Inflammatory macrophage treated with lipopolysaccharide for 4 hours (primary cell): ENCODE measurements at regions not wholly inside any gene's neighbourhood (a gene's known extent, or its start where the extent isn't known, plus 50 kb on each side); places are given as distances from the start of the nearest gene placed in this dataset.
"Not testable (repeated sequence)": the region's sequence is repeated elsewhere in the genome, so short reads cannot be mapped to it uniquely, and the experiment has no call there.

ENCODE experiments used
- DNase-seq: peaks from one replicate; pipeline ENCODE4 v3.0.0-alpha.2; 2020

GRCh38 chr18:60200558-60200957 lies 172.0 kb downstream of the MC4R start:
- no peak for DNase-seq

DNA sequence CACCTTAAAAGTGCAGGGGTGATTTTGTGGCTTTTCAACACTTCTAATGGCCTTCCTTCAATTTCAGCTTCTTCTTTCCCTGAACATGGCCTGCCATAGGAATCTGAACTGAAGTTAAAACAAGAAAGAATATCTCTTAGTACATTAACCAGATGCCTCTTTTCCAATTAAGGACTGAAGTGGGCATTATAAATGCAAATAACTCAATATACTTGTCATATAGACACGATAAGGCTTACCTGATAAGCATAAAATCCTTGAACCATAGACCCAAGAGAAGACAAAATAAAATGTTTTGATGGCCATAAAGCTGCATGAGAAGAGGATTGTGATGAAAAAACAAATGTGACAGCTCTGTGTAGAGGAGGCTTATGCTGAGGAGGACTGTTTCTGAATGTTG lies 173.1 kb downstream of the MC4R start:
- no peak for DNase-seq

DNA sequence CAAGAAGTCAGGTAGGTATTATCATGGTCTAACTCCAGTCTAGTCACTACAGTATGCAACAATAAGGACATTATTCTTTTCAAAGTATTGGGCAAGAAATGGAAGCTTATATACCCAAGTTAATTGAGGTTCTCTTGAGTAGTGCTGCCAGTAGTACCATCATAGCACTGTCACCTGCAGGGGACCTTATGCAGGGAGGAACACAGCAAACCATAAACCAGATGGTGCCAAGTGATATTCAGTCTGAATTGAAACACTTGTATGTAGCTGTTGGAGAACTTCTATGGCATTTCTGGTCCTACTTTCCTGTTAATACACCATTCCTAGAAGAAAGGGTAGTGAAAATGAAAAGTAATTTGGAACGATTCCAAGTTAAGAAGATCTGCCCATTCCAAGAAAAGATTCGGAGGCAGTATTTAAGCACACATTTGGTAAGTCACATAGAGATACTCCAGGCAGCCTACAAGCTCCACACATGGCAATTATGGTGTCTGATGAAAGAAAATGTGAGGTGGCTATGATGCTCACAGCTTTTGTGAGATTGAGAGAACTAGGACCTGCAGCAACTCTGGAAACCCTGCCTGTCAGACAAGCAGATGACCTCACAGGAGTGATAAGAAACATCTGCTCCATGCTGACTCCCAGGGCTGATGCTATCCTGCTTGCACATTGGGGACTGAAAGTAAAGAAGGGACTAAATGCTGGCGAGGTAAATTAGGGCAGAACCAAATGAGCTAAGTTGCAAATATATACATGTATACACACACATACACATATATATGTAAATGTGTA lies 174.7 kb downstream of the MC4R start:
- DNase-seq, result no peak

DNA sequence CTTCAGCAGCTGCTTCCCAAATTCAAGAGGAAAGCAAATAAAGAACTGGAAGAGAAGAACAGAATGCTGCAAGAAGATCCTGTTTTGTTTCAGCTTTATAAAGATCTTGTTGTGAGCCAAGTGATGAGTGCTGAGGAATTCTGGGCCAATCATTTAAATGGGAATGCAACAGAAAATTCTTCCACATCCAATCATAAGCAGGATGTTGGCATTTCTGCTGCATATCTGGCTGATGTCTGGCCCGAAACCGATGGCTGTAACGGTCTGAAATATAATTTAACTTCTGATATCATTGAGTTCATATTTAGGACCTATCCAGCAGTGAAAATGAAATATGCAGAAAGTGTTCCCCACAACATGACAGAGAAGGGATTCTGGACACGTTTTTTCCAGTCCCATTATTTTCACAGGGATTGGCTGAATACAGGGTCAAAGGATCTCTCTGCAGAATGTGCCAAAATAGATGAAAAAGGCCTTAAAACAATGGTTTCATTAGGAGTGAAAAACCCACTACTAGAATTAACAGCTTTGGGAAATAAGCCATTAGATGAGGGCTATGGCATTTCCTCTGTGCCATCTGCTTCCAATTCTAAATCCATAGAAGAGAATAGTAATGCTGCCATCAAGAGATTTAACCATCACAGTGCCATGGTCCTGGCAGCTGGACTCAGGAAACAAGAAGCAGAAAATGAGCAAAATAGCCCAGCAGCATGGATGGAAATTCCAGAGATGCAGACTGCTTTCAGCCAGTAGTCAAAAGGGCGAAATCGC lies 175.6 kb downstream of the MC4R start:
- DNase-seq, result no peak

DNA sequence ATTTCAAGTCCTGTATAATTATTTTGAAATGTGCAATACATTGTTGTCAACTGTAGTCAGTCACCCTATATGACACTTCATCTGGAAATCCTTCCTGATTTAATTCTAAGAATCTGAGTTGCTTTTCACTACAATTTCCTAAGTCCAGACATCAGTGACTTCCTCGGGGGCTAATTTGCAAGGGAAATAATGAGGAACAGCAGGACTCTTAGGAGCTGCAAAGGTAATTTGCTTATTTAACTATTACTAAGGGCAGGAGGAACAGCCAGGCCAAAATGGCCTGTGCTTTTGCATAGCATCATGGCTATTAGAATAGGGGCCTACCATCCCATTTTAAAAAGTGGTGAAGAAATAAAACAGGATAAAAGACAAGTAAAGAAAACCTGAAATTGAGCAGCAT lies 178.8 kb downstream of the MC4R start:
- no peak for DNase-seq

- no peak for DNase-seq
Observed at GRCh38 chr18:60191926-60192325, 180.6 kb downstream of the MC4R start.

GRCh38 chr18:60189856-60190255 lies 182.7 kb downstream of the MC4R start:
- DNase-seq, result no peak

GRCh38 chr18:60188958-60189357 lies 183.6 kb downstream of the MC4R start:
- no peak for DNase-seq

GRCh38 chr18:60182223-60182622 lies 190.4 kb downstream of the MC4R start:
- DNase-seq, result no peak

- no peak for DNase-seq
Observed at GRCh38 chr18:60180671-60181070, 191.9 kb downstream of the MC4R start.

- not testable (repeated sequence) for DNase-seq
Observed at GRCh38 chr18:60178224-60178623, 194.4 kb downstream of the MC4R start.

- DNase-seq, result no peak
Observed at GRCh38 chr18:60176259-60176658, 196.3 kb downstream of the MC4R start.

GRCh38 chr18:60174832-60175231 lies 197.7 kb downstream of the MC4R start:
- DNase-seq, result no peak

GRCh38 chr18:60172030-60172429 lies 200.5 kb downstream of the MC4R start:
- no peak for DNase-seq

- no peak for DNase-seq
Observed at GRCh38 chr18:60163622-60164021, 209.0 kb downstream of the MC4R start.

GRCh38 chr18:60162388-60162787 lies 210.2 kb downstream of the MC4R start:
- peak; percentile 1 for DNase-seq

- no peak for DNase-seq
Observed at GRCh38 chr18:60157810-60158209, 214.8 kb downstream of the MC4R start.

GRCh38 chr18:60153376-60153775 lies 219.2 kb downstream of the MC4R start:
- DNase-seq, result no peak

- DNase-seq, result no peak
Observed at GRCh38 chr18:60149316-60149715, 223.3 kb downstream of the MC4R start.

- DNase-seq, result no peak
Observed at GRCh38 chr18:60147323-60147722, 225.3 kb downstream of the MC4R start.

DNA sequence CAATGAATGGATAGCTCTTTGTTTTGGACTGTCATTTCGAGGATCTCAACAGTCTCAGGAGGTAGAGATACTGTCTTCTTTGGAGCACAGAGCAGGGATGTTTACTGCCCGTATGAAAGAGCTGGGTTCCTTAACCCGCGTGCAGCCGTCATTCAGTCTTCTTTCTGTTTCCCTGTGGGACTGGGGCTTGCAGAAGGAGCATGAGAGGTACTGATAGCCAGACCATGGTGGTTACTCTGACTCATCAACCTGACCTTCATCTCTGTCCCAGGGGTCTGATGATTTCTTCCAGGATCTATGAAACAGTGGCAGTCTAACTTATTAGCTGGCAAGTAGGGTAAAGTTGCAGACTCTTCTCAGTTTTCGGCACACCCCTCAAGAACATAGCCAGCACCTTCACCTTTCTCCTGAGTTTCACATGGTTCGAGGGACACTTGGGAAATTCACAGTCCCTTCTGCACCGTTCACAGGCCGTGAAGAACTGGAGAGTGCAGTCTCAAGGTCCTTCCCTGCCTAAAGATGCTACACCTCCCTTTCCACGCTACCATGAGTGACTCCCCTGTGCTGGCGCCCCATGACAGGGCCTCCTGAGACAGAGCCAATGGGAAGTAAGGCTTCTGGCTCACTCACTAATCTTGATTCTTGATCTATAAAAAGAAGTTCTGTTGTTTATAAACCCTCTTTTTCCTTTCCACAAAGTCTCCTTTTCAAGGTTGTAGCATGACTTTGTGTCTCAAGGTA lies 226.2 kb downstream of the MC4R start:
- DNase-seq, result no peak

- DNase-seq, result no peak
Observed at GRCh38 chr18:60145776-60146175, 226.8 kb downstream of the MC4R start.

DNA sequence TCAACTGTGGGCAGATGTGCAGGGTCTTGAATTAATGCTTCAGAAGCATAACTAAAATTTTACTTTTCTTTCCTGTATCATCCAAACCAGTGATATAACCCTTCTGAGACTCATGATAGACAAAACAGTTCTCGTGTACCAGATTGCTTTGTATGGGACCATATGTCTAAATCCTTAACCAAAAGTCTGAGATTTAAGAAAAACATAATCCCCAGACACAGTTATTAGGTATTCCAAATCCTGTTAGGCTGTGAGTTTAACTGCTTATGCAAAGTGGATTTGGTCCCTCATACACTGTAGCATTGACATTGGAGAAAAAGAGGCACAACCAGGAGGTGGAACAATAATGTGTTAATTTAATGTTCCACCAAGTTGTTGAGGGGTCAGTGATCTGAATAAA lies 235.0 kb downstream of the PMAIP1 start:
- DNase-seq, result no peak

DNA sequence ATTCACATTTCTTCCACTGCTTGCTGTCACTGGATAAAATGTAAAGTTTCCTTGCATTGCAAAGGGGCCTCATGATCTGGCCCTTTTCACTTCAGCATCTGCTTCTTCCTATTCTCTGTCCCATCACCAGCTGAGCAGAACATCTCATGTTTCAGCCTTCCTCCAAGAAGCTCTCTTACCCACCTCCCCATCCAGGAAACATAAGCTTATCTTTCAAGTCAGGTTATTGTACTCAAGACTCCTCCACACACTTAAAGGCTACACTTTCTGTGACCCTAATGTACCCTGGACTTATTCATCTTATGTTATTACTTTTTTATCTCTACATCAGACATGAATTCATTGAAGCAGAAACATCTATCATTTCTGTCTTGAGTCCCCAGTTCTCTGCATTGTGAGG lies 230.5 kb downstream of the PMAIP1 start:
- DNase-seq, result no peak
